Activated CD8-positive, alpha-beta T cell treated with anti-CD3 and anti-CD28 coated beads for 36 hours (primary cell): ENCODE measurements at regions not wholly inside any gene's neighbourhood (a gene's known extent, or its start where the extent isn't known, plus 50 kb on each side); places are given as distances from the start of the nearest gene placed in this dataset.
A peak's percentile ranks its signal among the peaks of the same experiment; 100 is the strongest.
"Not testable (repeated sequence)": the region's sequence is repeated elsewhere in the genome, so short reads cannot be mapped to it uniquely, and the experiment has no call there.

Source experiments
- ATAC-seq: fragments of 200-7000 bp; cut with Tn5 transposase; one replicate; pipeline ENCODE4 v1.10.0; 2021; ENCODE audit warnings: mild to moderate bottlenecking, moderate library complexity
- CTCF ChIA-PET: fragments of 350-600 bp; sonication (Branson Sonifier 250); formaldehyde crosslinking; loops from one replicate; lab custom pipeline; 2021; ENCODE audit warnings: antibody characterized with exemption; lab: Charles Lee
- POLR2A ChIA-PET: fragments of 350-600 bp; sonication (Branson Sonifier 250); formaldehyde crosslinking; loops from one replicate; lab custom pipeline; 2021; ENCODE audit warnings: antibody characterized with exemption; lab: Charles Lee
- DNase-seq: peaks from one replicate; pipeline ENCODE4 v3.0.0-alpha.2; 2020
- H3K27ac Mint-ChIP-seq: one replicate; pipeline ENCODE4 v1.8.0; 2021; ENCODE audit warnings: mild to moderate bottlenecking, mixed read lengths
- H3K27me3 Mint-ChIP-seq: one replicate; pipeline ENCODE4 v1.8.0; 2021; ENCODE audit warnings: mixed read lengths
- H3K36me3 Mint-ChIP-seq: one replicate; pipeline ENCODE4 v1.8.0; 2021; ENCODE audit warnings: low read depth, mixed read lengths
- H3K4me1 Mint-ChIP-seq: one replicate; pipeline ENCODE4 v1.8.0; 2021; ENCODE audit warnings: low read depth, mixed read lengths
- H3K4me3 Mint-ChIP-seq: one replicate; pipeline ENCODE4 v1.8.0; 2021; ENCODE audit warnings: mild to moderate bottlenecking, moderate library complexity, mixed read lengths
- H3K9me3 Mint-ChIP-seq: one replicate; pipeline ENCODE4 v1.8.0; 2021; ENCODE audit warnings: mixed read lengths
- intact Hi-C: fragments of 100-400 bp; cut with micrococcal nuclease; formaldehyde crosslinking; loops from one replicate; pipeline ENCODE4 v1.10.0; 2022

DNA sequence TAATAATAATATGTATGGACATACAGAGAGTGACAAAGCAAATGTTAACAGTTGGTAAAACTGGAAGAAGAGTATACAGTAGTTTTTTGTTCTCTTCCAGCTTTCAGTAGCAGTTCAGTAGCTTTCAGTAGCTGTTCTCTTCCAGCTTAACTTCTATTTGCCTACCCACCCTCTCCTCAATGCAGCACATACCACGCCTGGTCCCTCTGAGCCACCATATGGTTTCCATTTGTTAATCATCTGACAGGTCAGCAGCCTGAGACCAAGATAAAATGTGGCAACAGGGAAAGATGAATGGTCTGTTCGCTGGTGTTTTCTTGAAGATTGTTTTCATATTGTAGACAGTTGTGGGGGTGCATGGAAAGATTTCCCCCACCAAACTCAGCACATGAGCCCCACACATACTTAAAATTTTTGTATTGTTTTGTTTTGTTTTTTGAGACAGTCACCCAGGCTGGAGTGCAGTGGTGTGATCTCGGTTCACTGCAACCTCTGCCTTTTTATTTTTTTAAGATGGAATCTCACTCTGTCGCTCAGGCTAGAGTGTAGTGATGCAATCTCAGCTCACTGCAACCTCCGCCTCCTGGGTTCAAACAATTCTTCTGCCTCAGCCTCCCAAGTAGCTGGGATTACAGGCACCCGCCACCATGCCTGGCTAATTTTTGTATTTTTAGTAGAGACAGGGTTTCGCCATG, 56.8 kb downstream of the ATP6V0E2 start:
- H3K4me1 Mint-ChIP-seq, intact Hi-C loops, POLR2A ChIA-PET: not testable (repeated sequence)

DNA sequence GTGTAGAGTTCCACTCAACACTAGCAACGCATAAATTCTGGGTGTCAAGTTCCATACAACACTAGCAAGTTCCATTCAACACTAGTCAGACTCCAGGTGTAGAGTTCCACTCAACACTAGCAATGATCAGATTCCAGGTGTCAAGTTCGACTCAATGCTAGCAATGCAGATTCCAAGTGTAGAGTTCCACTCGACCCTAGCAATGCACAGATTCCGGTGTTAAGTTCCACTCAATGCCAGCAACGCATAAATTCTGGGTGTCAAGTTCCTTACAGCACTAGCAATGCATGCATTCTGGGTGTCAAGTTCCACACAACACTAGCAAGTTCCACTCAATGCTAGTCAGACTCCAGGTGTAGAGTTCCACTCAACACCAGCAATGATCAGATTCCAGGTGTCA, 60.0 kb downstream of the ATP6V0E2 start:
- H3K36me3 Mint-ChIP-seq, ATAC-seq, H3K4me3 Mint-ChIP-seq, DNase-seq, intact Hi-C loops, POLR2A ChIA-PET, H3K9me3 Mint-ChIP-seq, H3K4me1 Mint-ChIP-seq, H3K27me3 Mint-ChIP-seq, H3K27ac Mint-ChIP-seq, CTCF ChIA-PET: not testable (repeated sequence)

More for the DNA sequence above, 56.8 kb downstream of the ATP6V0E2 start:
- H3K36me3 Mint-ChIP-seq, ATAC-seq, H3K4me3 Mint-ChIP-seq, CTCF ChIA-PET, H3K27ac Mint-ChIP-seq, H3K9me3 Mint-ChIP-seq, DNase-seq, H3K27me3 Mint-ChIP-seq: not testable (repeated sequence)

DNA sequence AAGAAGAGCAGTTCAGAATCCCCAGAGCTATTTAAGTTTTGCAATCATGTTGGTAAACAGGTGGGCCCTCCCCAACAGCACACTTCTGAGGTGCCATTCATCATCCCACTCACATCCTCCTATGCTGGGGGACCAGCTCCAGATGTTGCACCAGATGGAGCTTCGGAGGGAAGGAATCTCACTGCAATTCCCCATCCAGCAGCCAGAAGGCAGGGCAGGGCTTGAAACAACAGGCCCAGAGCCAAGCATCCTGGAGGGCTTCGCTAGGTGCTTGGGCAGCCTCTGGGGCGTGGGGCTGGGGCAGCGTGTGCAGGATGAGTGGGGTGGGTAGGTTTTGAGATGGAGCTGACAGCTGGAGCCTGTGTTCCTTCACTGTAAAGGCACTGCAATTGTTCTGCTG, 73.6 kb downstream of the ATP6V0E2 start:
- H3K9me3 Mint-ChIP-seq, POLR2A ChIA-PET, CTCF ChIA-PET, DNase-seq, H3K27me3 Mint-ChIP-seq, ATAC-seq, H3K27ac Mint-ChIP-seq, H3K4me1 Mint-ChIP-seq, H3K36me3 Mint-ChIP-seq, H3K4me3 Mint-ChIP-seq, intact Hi-C loops: not testable (repeated sequence)

DNA sequence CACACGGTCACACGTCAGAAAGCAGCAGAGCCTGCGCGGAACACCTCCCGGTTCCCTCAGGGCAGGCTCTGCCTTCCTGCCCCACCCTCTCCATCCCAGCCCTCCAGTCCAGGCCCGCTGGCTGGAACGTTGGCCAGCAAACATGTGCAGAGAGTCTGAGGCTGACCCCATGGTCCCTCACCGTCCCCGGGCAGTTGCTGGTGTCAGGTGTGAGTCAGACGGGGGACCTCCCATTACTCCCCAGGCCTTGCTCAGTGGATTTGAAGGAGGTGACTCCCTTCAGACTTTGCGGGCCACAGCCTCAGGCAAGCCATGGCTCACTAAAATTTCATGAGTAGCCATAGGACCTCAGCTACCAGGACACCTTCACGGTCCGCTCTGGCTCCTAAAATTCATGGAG, 74.7 kb downstream of the ATP6V0E2 start:
- H3K36me3 Mint-ChIP-seq, H3K4me3 Mint-ChIP-seq, H3K27me3 Mint-ChIP-seq, intact Hi-C loops, POLR2A ChIA-PET, H3K9me3 Mint-ChIP-seq, ATAC-seq, CTCF ChIA-PET, H3K27ac Mint-ChIP-seq, H3K4me1 Mint-ChIP-seq, DNase-seq: not testable (repeated sequence)

DNA sequence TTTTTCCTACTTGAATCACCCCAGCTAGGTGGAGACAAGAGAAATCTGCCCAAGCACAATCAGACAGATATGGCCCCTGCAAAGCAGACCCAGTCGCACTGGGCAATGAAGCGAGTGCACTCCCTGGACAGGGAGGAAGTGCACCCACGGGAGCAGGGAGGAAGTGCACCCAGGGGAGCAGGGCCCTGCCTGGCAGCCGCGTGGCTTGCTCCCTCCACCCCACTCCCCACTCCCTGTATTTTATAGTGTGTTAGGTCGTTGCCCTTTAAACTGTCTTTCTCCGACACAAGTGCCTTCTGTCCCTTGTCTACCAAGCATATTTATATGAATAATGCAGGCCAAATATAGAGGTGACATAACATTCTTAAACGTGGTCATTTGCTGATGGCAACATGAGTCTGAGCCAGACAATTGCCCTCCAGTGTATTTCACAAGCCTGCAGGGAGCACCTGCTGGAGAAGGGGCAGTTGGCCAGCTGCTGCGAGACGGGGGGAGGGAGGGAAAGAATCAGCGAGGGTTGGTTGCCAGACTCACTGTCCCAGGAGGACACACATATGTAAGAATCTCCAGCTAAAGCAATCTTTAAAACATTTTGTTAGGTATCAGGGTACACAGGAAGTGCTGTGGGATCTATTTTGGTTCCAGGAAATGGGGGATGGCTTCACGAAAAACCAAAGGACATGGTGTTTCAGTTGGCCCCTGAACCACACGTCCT, 76.3 kb downstream of the ATP6V0E2 start:
- DNase-seq, result peak; percentile 57
- H3K36me3 Mint-ChIP-seq, H3K27me3 Mint-ChIP-seq, H3K4me1 Mint-ChIP-seq, CTCF ChIA-PET, intact Hi-C loops, POLR2A ChIA-PET, H3K9me3 Mint-ChIP-seq, H3K4me3 Mint-ChIP-seq: not testable (repeated sequence)
- H3K27ac Mint-ChIP-seq, result peak overlapping the region; percentile 88
- peak; percentile 82 for ATAC-seq

DNA sequence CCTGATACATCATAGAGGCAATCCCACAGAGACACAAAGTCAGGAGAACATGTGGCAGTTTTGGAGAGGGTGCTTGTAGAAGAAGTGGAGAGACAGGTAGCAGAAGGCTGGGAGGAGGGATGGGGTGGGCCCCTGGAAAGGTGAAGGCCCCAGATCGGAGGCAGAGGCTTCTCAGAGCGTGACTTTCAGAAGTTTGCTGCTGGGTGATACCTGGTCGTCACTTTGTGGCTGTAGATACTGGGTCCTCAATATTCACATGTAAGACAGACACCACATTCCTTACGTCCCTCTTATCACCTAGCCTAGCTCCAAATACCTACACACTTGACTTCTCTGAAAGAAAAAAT, 76.8 kb downstream of the ATP6V0E2 start:
- H3K27ac Mint-ChIP-seq, result peak overlapping the region; percentile 85

DNA sequence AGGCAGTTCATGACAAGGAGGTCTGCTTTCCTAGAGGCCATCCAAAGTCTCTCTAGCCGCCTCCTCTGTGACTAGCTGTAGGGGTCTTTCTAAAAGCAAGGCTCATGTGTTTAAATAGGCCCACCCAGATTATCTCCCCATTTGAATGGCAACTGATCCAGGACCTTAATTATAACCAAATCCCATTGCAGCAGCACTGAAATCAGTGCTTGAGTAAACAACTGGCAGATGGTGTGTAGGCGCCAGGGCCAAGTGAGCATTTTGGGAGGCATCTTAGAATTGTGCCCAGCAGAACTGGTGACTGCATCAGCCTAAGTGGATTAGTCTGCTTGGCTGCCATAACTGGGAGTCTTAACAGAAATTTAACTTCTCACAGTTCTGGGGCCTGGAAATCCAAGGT, 77.8 kb downstream of the ATP6V0E2 start:
- ATAC-seq, H3K27me3 Mint-ChIP-seq, H3K9me3 Mint-ChIP-seq, CTCF ChIA-PET, H3K27ac Mint-ChIP-seq, H3K36me3 Mint-ChIP-seq, intact Hi-C loops, H3K4me3 Mint-ChIP-seq, H3K4me1 Mint-ChIP-seq, POLR2A ChIA-PET, DNase-seq: not testable (repeated sequence)

More for the DNA sequence above, 76.8 kb downstream of the ATP6V0E2 start:
- CTCF ChIA-PET, DNase-seq, H3K4me3 Mint-ChIP-seq, H3K4me1 Mint-ChIP-seq, intact Hi-C loops, H3K36me3 Mint-ChIP-seq, H3K27me3 Mint-ChIP-seq, POLR2A ChIA-PET, H3K9me3 Mint-ChIP-seq: not testable (repeated sequence)
- peak; percentile 49 for ATAC-seq

DNA sequence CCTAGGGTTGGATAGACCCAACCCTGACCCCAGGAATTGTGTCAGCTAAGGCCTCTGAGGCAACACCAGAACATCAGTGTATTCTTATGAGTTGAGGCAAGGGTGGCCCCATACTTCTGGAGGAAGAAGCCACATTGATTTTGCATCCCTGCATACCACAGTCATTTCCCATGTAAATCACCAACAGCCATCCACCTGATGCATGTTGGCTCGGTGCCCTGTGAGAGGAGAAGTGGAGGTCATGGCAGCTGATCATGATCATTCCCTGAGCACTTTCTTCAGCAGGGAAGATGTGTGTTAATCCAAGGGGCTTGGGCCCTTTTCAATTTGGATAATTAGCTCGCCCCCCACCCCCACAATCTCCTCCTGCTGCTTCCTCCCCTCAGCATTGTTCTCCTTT, 85.1 kb downstream of the ATP6V0E2 start:
- POLR2A ChIA-PET, H3K27ac Mint-ChIP-seq, intact Hi-C loops, H3K4me3 Mint-ChIP-seq, H3K27me3 Mint-ChIP-seq, CTCF ChIA-PET, DNase-seq, ATAC-seq: not testable (repeated sequence)
- Mint-ChIP-seq H3K36me3 (peaks cover 27% of the 10 kb centered on the region), H3K9me3 (peaks cover 20% of the 10 kb centered on the region), H3K4me1 (peaks cover 26% of the 10 kb centered on the region)

DNA sequence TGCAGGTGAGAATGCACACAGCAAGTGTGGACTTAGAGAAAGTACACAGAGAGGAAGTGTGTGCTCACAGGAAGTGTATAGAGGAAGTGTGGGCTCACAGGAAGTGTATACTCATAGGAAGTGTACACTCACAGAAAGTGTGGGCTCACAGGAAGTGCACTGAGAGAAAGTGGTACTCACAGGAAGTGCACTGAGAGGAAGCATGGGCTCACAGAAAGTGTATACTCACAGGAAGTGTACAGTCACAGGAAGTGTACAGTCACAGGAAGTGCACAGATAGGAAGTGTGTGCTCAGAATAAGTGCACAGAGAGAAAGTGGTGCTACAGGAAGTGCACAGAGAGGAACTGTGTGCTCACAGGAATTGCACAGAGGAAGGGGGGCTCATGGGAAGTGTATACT, 87.1 kb downstream of the ATP6V0E2 start:
- intact Hi-C loops, CTCF ChIA-PET, H3K27me3 Mint-ChIP-seq, POLR2A ChIA-PET: not testable (repeated sequence)
- Mint-ChIP-seq H3K4me1 (peaks cover 26% of the 10 kb centered on the region), H3K36me3 (peaks cover 27% of the 10 kb centered on the region), H3K4me3 (peak overlapping the region; percentile 27), H3K27ac (peak overlapping the region; percentile 88), H3K9me3 (peaks cover 20% of the 10 kb centered on the region)
- DNase-seq (peak; percentile 53), ATAC-seq (peak; percentile 78)

DNA sequence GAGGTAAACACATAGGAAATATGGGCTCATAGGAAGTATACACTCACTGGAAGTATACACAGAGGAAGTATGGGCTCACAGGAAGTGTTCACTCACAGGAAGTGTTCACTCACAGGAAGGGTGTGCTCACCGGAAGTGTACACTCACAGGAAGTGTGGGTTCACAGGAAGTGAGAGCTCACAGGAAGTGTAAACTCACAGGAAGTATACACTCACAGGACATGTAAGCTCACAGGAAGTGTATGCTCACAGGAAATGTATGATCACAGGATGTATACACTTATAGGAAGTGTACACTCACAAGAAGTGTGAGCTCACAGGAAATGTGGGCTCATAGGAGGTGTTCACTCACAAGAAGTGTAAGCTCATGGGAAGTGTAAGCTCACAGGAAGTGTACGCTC, 88.1 kb downstream of the ATP6V0E2 start:
- POLR2A ChIA-PET, intact Hi-C loops, H3K4me3 Mint-ChIP-seq, H3K27me3 Mint-ChIP-seq, CTCF ChIA-PET: not testable (repeated sequence)
- peak overlapping the region; percentile 88 for H3K27ac Mint-ChIP-seq
- H3K36me3 Mint-ChIP-seq, result peaks cover 27% of the 10 kb centered on the region
- ATAC-seq (peak; percentile 72), DNase-seq (peak; percentile 49)
- H3K4me1 Mint-ChIP-seq, result peaks cover 26% of the 10 kb centered on the region
- H3K9me3 Mint-ChIP-seq, result peaks cover 20% of the 10 kb centered on the region

DNA sequence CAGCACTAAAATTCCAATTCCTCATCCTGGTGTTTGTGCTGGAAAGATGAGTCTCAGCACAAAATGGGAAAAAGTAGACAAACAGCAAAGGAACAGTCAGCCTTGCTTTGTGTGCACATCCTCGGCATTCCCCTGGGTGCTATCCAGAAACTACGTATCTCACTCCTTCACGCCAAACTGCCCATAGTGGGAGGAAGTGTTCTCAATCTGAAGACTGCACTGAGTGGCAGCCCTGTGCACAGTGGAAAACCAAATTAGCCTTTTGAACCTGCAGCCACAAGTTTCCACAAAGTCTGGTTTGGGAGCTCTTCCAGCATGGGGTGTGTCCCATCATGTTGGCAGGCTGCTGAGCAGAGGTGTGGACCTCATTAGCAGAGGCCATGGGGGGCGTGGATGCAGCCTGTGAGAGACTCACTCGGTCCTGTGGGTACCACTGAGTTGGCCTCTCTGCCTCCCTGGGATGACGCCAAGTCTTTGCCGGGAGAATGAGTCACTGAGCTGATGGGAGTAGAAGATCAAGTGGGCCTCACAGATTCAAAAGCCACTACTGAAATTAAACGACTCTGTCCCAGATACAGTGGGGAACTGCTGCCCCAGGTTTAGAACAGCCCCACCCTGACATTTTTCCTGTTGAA, 89.0 kb downstream of the ATP6V0E2 start:
- Mint-ChIP-seq H3K36me3 (peaks cover 27% of the 10 kb centered on the region), H3K4me1 (peaks cover 26% of the 10 kb centered on the region), H3K9me3 (peaks cover 20% of the 10 kb centered on the region), H3K27ac (peak overlapping the region; percentile 88)
- POLR2A ChIA-PET, DNase-seq, H3K4me3 Mint-ChIP-seq, ATAC-seq, H3K27me3 Mint-ChIP-seq, CTCF ChIA-PET, intact Hi-C loops: not testable (repeated sequence)

DNA sequence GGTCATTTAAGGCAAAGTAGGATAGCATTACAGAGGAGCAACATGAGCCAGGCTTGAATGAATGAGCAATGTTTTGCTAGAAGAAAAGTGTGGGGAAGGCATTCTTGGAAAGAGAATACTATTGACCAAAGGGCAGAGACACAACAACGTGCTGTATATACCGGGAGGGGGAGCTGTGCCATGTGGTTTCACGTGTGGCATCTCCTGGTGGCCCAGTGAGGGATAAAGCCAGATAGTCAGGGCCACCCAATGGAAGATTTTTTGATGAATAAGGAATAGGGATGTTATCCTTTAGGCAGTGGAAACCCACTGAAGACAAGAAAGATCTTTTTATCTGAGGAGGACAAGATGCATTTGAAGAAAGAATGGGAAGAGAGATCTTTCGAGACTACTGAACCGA, 90.2 kb downstream of the ATP6V0E2 start:
- DNase-seq, intact Hi-C loops, CTCF ChIA-PET, H3K27ac Mint-ChIP-seq, POLR2A ChIA-PET, ATAC-seq, H3K27me3 Mint-ChIP-seq, H3K4me3 Mint-ChIP-seq: not testable (repeated sequence)
- Mint-ChIP-seq H3K9me3 (peaks cover 19% of the 10 kb centered on the region), H3K36me3 (peaks cover 27% of the 10 kb centered on the region), H3K4me1 (peaks cover 26% of the 10 kb centered on the region)
